Stimulated activated CD4-positive, alpha-beta T cell treated with anti-CD3 and anti-CD28 coated beads, Interleukin-15, amount 100 ng/mL, for 24 hours (primary cell): ENCODE measurements at regions not wholly inside any gene's neighbourhood (a gene's known extent, or its start where the extent isn't known, plus 50 kb on each side); places are given as distances from the start of the nearest gene placed in this dataset.
"Not testable (repeated sequence)": the region's sequence is repeated elsewhere in the genome, so short reads cannot be mapped to it uniquely, and the experiment has no call there.

Experiments
- DNase-seq: peaks from one replicate; pipeline ENCODE4 v3.0.0-alpha.2; 2020

- DNase-seq: no peak
Measured at GRCh38 chr14:105926373-105927095, 400.2 kb downstream of the TMEM121 start.

GRCh38 chr14:105927096-105928060 is 401.0 kb downstream of the TMEM121 start:
- no peak for DNase-seq

- not testable (repeated sequence) for DNase-seq
Measured at GRCh38 chr14:105928171-105929111, 402.1 kb downstream of the TMEM121 start.

- DNase-seq: no peak
Measured at GRCh38 chr14:105929327-105930081, 403.1 kb downstream of the TMEM121 start.

- DNase-seq: no peak
Measured at GRCh38 chr14:105930572-105930971, 404.2 kb downstream of the TMEM121 start.

GRCh38 chr14:105931808-105932483 is 405.6 kb downstream of the TMEM121 start:
- DNase-seq: no peak

GRCh38 chr14:105933238-105933637 is 406.9 kb downstream of the TMEM121 start:
- DNase-seq: no peak

- DNase-seq: no peak
Measured at GRCh38 chr14:105935384-105935783, 409.0 kb downstream of the TMEM121 start.

GRCh38 chr14:105937253-105938054 is 411.1 kb downstream of the TMEM121 start:
- no peak for DNase-seq

- no peak for DNase-seq
Measured at GRCh38 chr14:105938055-105938863, 411.9 kb downstream of the TMEM121 start.

- no peak for DNase-seq
Measured at GRCh38 chr14:105938959-105939358, 412.6 kb downstream of the TMEM121 start.

GRCh38 chr14:105939810-105940508 is 413.6 kb downstream of the TMEM121 start:
- no peak for DNase-seq

GRCh38 chr14:105940534-105941225 is 414.3 kb downstream of the TMEM121 start:
- no peak for DNase-seq

GRCh38 chr14:105941226-105942166 is 415.1 kb downstream of the TMEM121 start:
- no peak for DNase-seq

- not testable (repeated sequence) for DNase-seq
Measured at GRCh38 chr14:105942725-105943124, 416.3 kb downstream of the TMEM121 start.

GRCh38 chr14:105943973-105944602 is 417.7 kb downstream of the TMEM121 start:
- no peak for DNase-seq
